Thyroid gland (tissue), 4 donors: ENCODE measurements at regions not wholly inside any gene's neighbourhood (a gene's known extent, or its start where the extent isn't known, plus 50 kb on each side); places are given as distances from the start of the nearest gene placed in this dataset.

Source experiments
- POLR2A ChIP-seq, 2 donors: fragments of 450-650 bp; IDR thresholded peaks; one replicate each; pipeline ENCODE4 v1.6.1; 2017; ENCODE audit warnings: antibody characterized with exemption in 2 of 2, mild to moderate bottlenecking in 2 of 2, moderate library complexity in 1 of 2
- TF ChIP-seq, protein P1 (sequence below), 6 experiments: fragments of 200-600 bp in 3 of 6; fragments of 450-650 bp in 3 of 6; sonication (generic) in 3 of 6; IDR thresholded peaks; one replicate each; pipeline ENCODE4 v1.5.1; 2016 to 2019; ENCODE audit warnings: antibody characterized with exemption in 6 of 6, mild to moderate bottlenecking in 2 of 6, inconsistent platforms in 1 of 6, moderate library complexity in 1 of 6

DNA sequence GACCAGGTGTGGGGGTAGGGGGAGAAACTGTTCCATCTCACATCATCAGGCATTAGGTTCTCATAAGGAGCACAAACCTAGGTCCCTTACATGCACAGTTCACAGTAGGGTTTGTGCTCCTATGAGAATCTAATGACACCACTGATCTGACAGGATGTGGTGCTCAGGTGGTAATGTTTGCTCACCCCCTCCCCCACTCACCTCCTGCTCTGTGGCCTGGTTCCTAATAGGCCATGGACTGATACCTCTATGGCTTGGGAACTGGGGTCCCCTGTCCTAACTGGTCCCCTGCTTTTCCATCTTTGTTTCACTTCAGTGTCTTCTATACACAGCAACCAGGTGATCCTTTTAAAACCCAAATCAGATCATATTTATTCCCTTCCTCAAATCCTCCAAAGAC lies 267.8 kb downstream of the TNS1 start:
- TF ChIP-seq, protein P1, sequence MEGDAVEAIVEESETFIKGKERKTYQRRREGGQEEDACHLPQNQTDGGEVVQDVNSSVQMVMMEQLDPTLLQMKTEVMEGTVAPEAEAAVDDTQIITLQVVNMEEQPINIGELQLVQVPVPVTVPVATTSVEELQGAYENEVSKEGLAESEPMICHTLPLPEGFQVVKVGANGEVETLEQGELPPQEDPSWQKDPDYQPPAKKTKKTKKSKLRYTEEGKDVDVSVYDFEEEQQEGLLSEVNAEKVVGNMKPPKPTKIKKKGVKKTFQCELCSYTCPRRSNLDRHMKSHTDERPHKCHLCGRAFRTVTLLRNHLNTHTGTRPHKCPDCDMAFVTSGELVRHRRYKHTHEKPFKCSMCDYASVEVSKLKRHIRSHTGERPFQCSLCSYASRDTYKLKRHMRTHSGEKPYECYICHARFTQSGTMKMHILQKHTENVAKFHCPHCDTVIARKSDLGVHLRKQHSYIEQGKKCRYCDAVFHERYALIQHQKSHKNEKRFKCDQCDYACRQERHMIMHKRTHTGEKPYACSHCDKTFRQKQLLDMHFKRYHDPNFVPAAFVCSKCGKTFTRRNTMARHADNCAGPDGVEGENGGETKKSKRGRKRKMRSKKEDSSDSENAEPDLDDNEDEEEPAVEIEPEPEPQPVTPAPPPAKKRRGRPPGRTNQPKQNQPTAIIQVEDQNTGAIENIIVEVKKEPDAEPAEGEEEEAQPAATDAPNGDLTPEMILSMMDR (IDR thresholded peaks at IDR 0.05): no peak
- no peak for TF ChIP-seq POLR2A (IDR thresholded peaks at IDR 0.05)
